GM23248 (cell line): ENCODE measurements at regions not wholly inside any gene's neighbourhood (a gene's known extent, or its start where the extent isn't known, plus 50 kb on each side); places are given as distances from the start of the nearest gene placed in this dataset.
"Not testable (repeated sequence)": the region's sequence is repeated elsewhere in the genome, so short reads cannot be mapped to it uniquely, and the experiment has no call there.

Experiments
- DNase-seq: peaks from one replicate; pipeline ENCODE4 v3.0.0-alpha.2; 2015
- H2AFZ ChIP-seq: fragments of 200-600 bp; sonication (generic); 2 replicates; pipeline ENCODE4 v1.6.1; 2016; ENCODE audit warnings: antibody characterized with exemption
- H3F3A ChIP-seq: fragments of 200-600 bp; sonication (generic); 2 replicates; pipeline ENCODE4 v1.6.1; 2016; ENCODE audit warnings: mild to moderate bottlenecking, antibody characterized with exemption, mixed run types; ENCODE audit not compliant: insufficient read depth
- H3K27ac ChIP-seq: fragments of 200-600 bp; sonication (generic); 2 replicates; pipeline ENCODE4 v1.5.1; 2016; ENCODE audit warnings: mild to moderate bottlenecking
- H3K27me3 ChIP-seq: fragments of 200-600 bp; sonication (generic); replicated peaks from 2 replicates; pipeline ENCODE4 v1.6.1; 2016; ENCODE audit warnings: mild to moderate bottlenecking; ENCODE audit not compliant: insufficient read depth
- H3K36me3 ChIP-seq: fragments of 200-600 bp; sonication (generic); 2 replicates; pipeline ENCODE4 v1.6.1; 2016; ENCODE audit warnings: low read depth, mild to moderate bottlenecking
- H3K4me1 ChIP-seq: fragments of 200-600 bp; sonication (generic); 2 replicates; pipeline ENCODE4 v1.6.1; 2016; ENCODE audit warnings: mild to moderate bottlenecking; ENCODE audit not compliant: insufficient read depth
- H3K4me2 ChIP-seq: fragments of 200-600 bp; sonication (generic); one replicate; pipeline ENCODE4 v1.6.1; 2016; ENCODE audit warnings: mild to moderate bottlenecking; ENCODE audit not compliant: unreplicated experiment
- H3K4me3 ChIP-seq: fragments of 200-600 bp; sonication (generic); 2 replicates; pipeline ENCODE4 v1.5.1; 2016; ENCODE audit warnings: mild to moderate bottlenecking
- H3K79me2 ChIP-seq: fragments of 200-600 bp; sonication (generic); 2 replicates; pipeline ENCODE4 v1.6.1; 2016; ENCODE audit warnings: mild to moderate bottlenecking; ENCODE audit not compliant: insufficient read depth
- H3K9ac ChIP-seq: fragments of 200-600 bp; sonication (generic); 2 replicates; pipeline ENCODE4 v1.6.1; 2016; ENCODE audit warnings: mild to moderate bottlenecking
- H3K9me2 ChIP-seq: fragments of 200-600 bp; sonication (generic); 2 replicates; pipeline ENCODE4 v1.6.1; 2016; ENCODE audit warnings: mixed run types, mild to moderate bottlenecking, moderate library complexity; ENCODE audit not compliant: insufficient read depth
- H3K9me3 ChIP-seq: fragments of 200-600 bp; sonication (generic); one replicate; pipeline ENCODE4 v1.6.1; 2017; ENCODE audit warnings: low read depth
- H4K20me1 ChIP-seq: fragments of 200-600 bp; sonication (generic); 2 replicates; pipeline ENCODE4 v1.6.0; 2016; ENCODE audit not compliant: insufficient read depth
- EZH2 ChIP-seq: fragments of 200-600 bp; sonication (generic); IDR thresholded peaks from 2 replicates; pipeline ENCODE4 v1.6.1; 2018; ENCODE audit warnings: antibody characterized with exemption, mild to moderate bottlenecking; ENCODE audit not compliant: insufficient read depth, poor library complexity, severe bottlenecking
- EZH2phosphoT487 ChIP-seq: fragments of 200-600 bp; sonication (generic); IDR thresholded peaks from 2 replicates; pipeline ENCODE4 v1.6.1; 2018; ENCODE audit warnings: antibody characterized with exemption, moderate library complexity, mild to moderate bottlenecking, low read depth; ENCODE audit not compliant: insufficient read depth
- WGBS, 2 experiments: methylation state at CpG; one replicate each; pipeline ENCODE4 v1.1.6; 2015 to 2017; ENCODE audit warnings: low lambda C conversion rate in 2 of 2, low coverage in 1 of 2; ENCODE audit errors: missing lambda C conversion rate in 2 of 2; 5-methylcytosine and 5-hydroxymethylcytosine counted together
- in situ Hi-C: fragments of 300-500 bp; cut with MboI; formaldehyde crosslinking; loops from 2 replicates; pipeline ENCODE4 v1.15.0; 2020

GRCh38 chr12:131647667-131648066 is 63.2 kb upstream of the SFSWAP start:
- Histone ChIP-seq H2AFZ (no peak overlapping the region), H3K4me2 (no peak overlapping the region), H4K20me1 (no peaks in the 10 kb centered on the region), H3K4me3 (no peak overlapping the region), H3K9ac (no peak overlapping the region), H3K9me2 (no peaks in the 10 kb centered on the region), H3K36me3 (no peaks in the 10 kb centered on the region), H3K79me2 (no peaks in the 10 kb centered on the region), H3K27me3 (no peaks in the 10 kb centered on the region), H3K9me3 (no peaks in the 10 kb centered on the region), H3F3A (no peaks in the 10 kb centered on the region), H3K27ac (no peak overlapping the region), H3K4me1 (no peaks in the 10 kb centered on the region)
- in situ Hi-C loops, result no loop called here
- DNase-seq, result no peak
- TF ChIP-seq EZH2phosphoT487, result no peak
- TF ChIP-seq EZH2, result no peak
- 53 to 70% methylated on average over 4 of the region's 4 CpGs for WGBS, 2 experiments

- WGBS, 2 experiments, result 26 to 30% methylated on average over 6 of the region's 13 CpGs
These were observed 55.3 kb upstream of the SFSWAP start for GRCh38 chr12:131655469-131656174.

GRCh38 chr12:131656796-131657195 is 54.1 kb upstream of the SFSWAP start:
- WGBS, 2 experiments, result 58 to 68% methylated on average over 1 to 5 of the region's 5 CpGs
- in situ Hi-C loops, H4K20me1 ChIP-seq: not testable (repeated sequence)

More at GRCh38 chr12:131655469-131656174, 55.3 kb upstream of the SFSWAP start:
- H3K4me2 ChIP-seq, H4K20me1 ChIP-seq, DNase-seq, H3K36me3 ChIP-seq, H3K9me3 ChIP-seq, H3K4me1 ChIP-seq, H2AFZ ChIP-seq, H3K9me2 ChIP-seq, in situ Hi-C loops, H3K79me2 ChIP-seq, H3K27me3 ChIP-seq, H3F3A ChIP-seq, H3K4me3 ChIP-seq, H3K9ac ChIP-seq, H3K27ac ChIP-seq: not testable (repeated sequence)

GRCh38 chr12:131658605-131659004 is 52.3 kb upstream of the SFSWAP start:
- 57% methylated on average over 7 of the region's 8 CpGs for WGBS, 2 experiments
- H3K27ac ChIP-seq, DNase-seq, H3K9ac ChIP-seq, H3K79me2 ChIP-seq, H3K4me1 ChIP-seq, H3K27me3 ChIP-seq, H3K4me2 ChIP-seq, H3K4me3 ChIP-seq, H2AFZ ChIP-seq, H3F3A ChIP-seq, H3K9me2 ChIP-seq, H3K36me3 ChIP-seq, H4K20me1 ChIP-seq, H3K9me3 ChIP-seq, in situ Hi-C loops: not testable (repeated sequence)

More at GRCh38 chr12:131656796-131657195, 54.1 kb upstream of the SFSWAP start:
- H3K9ac ChIP-seq, H2AFZ ChIP-seq, H3K27ac ChIP-seq, H3K4me2 ChIP-seq, H3K36me3 ChIP-seq, H3K27me3 ChIP-seq, DNase-seq, H3K4me3 ChIP-seq, H3F3A ChIP-seq, H3K9me2 ChIP-seq, H3K4me1 ChIP-seq, H3K79me2 ChIP-seq, H3K9me3 ChIP-seq: not testable (repeated sequence)

- H3K9ac ChIP-seq, H3K27me3 ChIP-seq, DNase-seq, H3K27ac ChIP-seq, in situ Hi-C loops, H3K9me3 ChIP-seq, H3K36me3 ChIP-seq, H4K20me1 ChIP-seq, H3K79me2 ChIP-seq, H3F3A ChIP-seq, H2AFZ ChIP-seq, H3K4me2 ChIP-seq, H3K4me1 ChIP-seq, H3K9me2 ChIP-seq, H3K4me3 ChIP-seq: not testable (repeated sequence)
- 55 to 71% methylated on average over 5 to 6 of the region's 8 CpGs for WGBS, 2 experiments
These were observed 51.4 kb upstream of the SFSWAP start for GRCh38 chr12:131659484-131659883.

GRCh38 chr12:131659976-131660375 is 50.9 kb upstream of the SFSWAP start:
- H3F3A ChIP-seq, in situ Hi-C loops, DNase-seq, H3K9me3 ChIP-seq, H3K4me1 ChIP-seq, H3K27ac ChIP-seq, H3K4me2 ChIP-seq, H3K27me3 ChIP-seq, H4K20me1 ChIP-seq, H3K36me3 ChIP-seq, H3K79me2 ChIP-seq, H2AFZ ChIP-seq, H3K4me3 ChIP-seq, H3K9me2 ChIP-seq, H3K9ac ChIP-seq: not testable (repeated sequence)
- WGBS, 2 experiments, result 68% methylated on average over 7 of the region's 7 CpGs

GRCh38 chr12:131660401-131660800 is 50.5 kb upstream of the SFSWAP start:
- H3K36me3 ChIP-seq, H3K4me1 ChIP-seq, H3K27me3 ChIP-seq, H3K4me3 ChIP-seq, H2AFZ ChIP-seq, H3K9me2 ChIP-seq, H3F3A ChIP-seq, in situ Hi-C loops, H3K27ac ChIP-seq, H3K4me2 ChIP-seq, H3K9me3 ChIP-seq, H3K79me2 ChIP-seq, DNase-seq, H4K20me1 ChIP-seq, H3K9ac ChIP-seq: not testable (repeated sequence)
- WGBS, 2 experiments, result 76 to 80% methylated on average over 10 to 12 of the region's 12 CpGs
